ENCODE measurements at regions not wholly inside any gene's neighbourhood (a gene's known extent, or its start where the extent isn't known, plus 50 kb on each side); places are given as distances from the start of the nearest gene placed in this dataset.
"Not testable (repeated sequence)": the region's sequence is repeated elsewhere in the genome, so short reads cannot be mapped to it uniquely, and the experiment has no call there.

- H3K27ac ChIP-seq (ENCODE audit: low read depth, low read length), result no peak overlapping the region
- peaks cover 79% of the 10 kb centered on the region for H3K9me3 ChIP-seq (ENCODE audit: control insufficient read depth, insufficient read depth, low read length)
- H3K4me1 ChIP-seq (ENCODE audit: control insufficient read depth, insufficient read depth, low read length), result no peaks in the 10 kb centered on the region
- no peaks in the 10 kb centered on the region for H3K27me3 ChIP-seq (ENCODE audit: control insufficient read depth, insufficient read depth, low read length)
- no peak overlapping the region for H3K4me3 ChIP-seq (ENCODE audit: low read depth, low read length)
- no peaks in the 10 kb centered on the region for H3K36me3 ChIP-seq (ENCODE audit: control insufficient read depth, insufficient read depth, low read length)
- no peak overlapping the region for H3K9ac ChIP-seq (ENCODE audit: low read depth, low read length)
Observed at GRCh38 chr7:63096141-63096540, 902.5 kb upstream of the ZNF722 start.

- Histone ChIP-seq H3K36me3 (ENCODE audit: control insufficient read depth, insufficient read depth, low read length) (no peaks in the 10 kb centered on the region), H3K9me3 (ENCODE audit: control insufficient read depth, insufficient read depth, low read length) (peaks cover 86% of the 10 kb centered on the region), H3K4me3 (ENCODE audit: low read depth, low read length) (no peak overlapping the region), H3K27me3 (ENCODE audit: control insufficient read depth, insufficient read depth, low read length) (no peaks in the 10 kb centered on the region), H3K27ac (ENCODE audit: low read depth, low read length) (no peak overlapping the region), H3K4me1 (ENCODE audit: control insufficient read depth, insufficient read depth, low read length) (no peaks in the 10 kb centered on the region), H3K9ac (ENCODE audit: low read depth, low read length) (no peak overlapping the region)
Observed at GRCh38 chr7:63104666-63105065, 894.0 kb upstream of the ZNF722 start.

DNA sequence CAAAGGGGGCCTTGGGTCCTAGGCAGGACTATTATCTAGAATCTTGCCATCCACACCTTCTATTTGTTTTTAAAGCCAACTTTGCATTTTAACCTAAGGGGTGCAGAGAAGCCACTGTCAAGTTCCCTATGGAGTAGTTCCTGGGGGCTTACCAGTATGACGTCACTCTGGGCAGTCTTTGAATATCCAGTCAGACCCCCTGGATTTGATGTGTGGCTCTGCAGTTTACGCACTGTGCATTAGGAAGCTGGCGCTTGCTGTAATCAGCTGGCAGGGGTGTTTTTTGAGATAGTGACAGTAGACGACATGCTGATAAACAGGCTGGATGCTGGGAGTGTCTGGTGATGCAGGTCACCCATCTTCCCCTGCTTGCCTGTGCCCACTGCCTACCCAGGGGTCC lies 892.7 kb upstream of the ZNF722 start:
- Histone ChIP-seq H3K27ac (ENCODE audit: low read depth, low read length) (no peak overlapping the region), H3K4me1 (ENCODE audit: control insufficient read depth, insufficient read depth, low read length) (no peaks in the 10 kb centered on the region), H3K9me3 (ENCODE audit: control insufficient read depth, insufficient read depth, low read length) (peaks cover 81% of the 10 kb centered on the region), H3K27me3 (ENCODE audit: control insufficient read depth, insufficient read depth, low read length) (no peaks in the 10 kb centered on the region), H3K4me3 (ENCODE audit: low read depth, low read length) (no peak overlapping the region), H3K9ac (ENCODE audit: low read depth, low read length) (no peak overlapping the region), H3K36me3 (ENCODE audit: control insufficient read depth, insufficient read depth, low read length) (no peaks in the 10 kb centered on the region)

- H3K4me1 ChIP-seq (ENCODE audit: control insufficient read depth, insufficient read depth, low read length), result no peaks in the 10 kb centered on the region
- no peak overlapping the region for H3K9ac ChIP-seq (ENCODE audit: low read depth, low read length)
- no peaks in the 10 kb centered on the region for H3K36me3 ChIP-seq (ENCODE audit: control insufficient read depth, insufficient read depth, low read length)
- no peak overlapping the region for H3K27ac ChIP-seq (ENCODE audit: low read depth, low read length)
- H3K4me3 ChIP-seq (ENCODE audit: low read depth, low read length), result no peak overlapping the region
- H3K9me3 ChIP-seq (ENCODE audit: control insufficient read depth, insufficient read depth, low read length), result peaks cover 75% of the 10 kb centered on the region
- H3K27me3 ChIP-seq (ENCODE audit: control insufficient read depth, insufficient read depth, low read length), result no peaks in the 10 kb centered on the region
Observed at GRCh38 chr7:63106506-63107388, 891.9 kb upstream of the ZNF722 start.

GRCh38 chr7:63111511-63111910 lies 887.1 kb upstream of the ZNF722 start:
- not testable (repeated sequence) for H3K27me3 ChIP-seq (ENCODE audit: control insufficient read depth, insufficient read depth, low read length); H3K4me3 ChIP-seq (ENCODE audit: low read depth, low read length); H3K9ac ChIP-seq (ENCODE audit: low read depth, low read length); H3K27ac ChIP-seq (ENCODE audit: low read depth, low read length); H3K36me3 ChIP-seq (ENCODE audit: control insufficient read depth, insufficient read depth, low read length); H3K4me1 ChIP-seq (ENCODE audit: control insufficient read depth, insufficient read depth, low read length)
- H3K9me3 ChIP-seq (ENCODE audit: control insufficient read depth, insufficient read depth, low read length), result peaks cover 71% of the 10 kb centered on the region

DNA sequence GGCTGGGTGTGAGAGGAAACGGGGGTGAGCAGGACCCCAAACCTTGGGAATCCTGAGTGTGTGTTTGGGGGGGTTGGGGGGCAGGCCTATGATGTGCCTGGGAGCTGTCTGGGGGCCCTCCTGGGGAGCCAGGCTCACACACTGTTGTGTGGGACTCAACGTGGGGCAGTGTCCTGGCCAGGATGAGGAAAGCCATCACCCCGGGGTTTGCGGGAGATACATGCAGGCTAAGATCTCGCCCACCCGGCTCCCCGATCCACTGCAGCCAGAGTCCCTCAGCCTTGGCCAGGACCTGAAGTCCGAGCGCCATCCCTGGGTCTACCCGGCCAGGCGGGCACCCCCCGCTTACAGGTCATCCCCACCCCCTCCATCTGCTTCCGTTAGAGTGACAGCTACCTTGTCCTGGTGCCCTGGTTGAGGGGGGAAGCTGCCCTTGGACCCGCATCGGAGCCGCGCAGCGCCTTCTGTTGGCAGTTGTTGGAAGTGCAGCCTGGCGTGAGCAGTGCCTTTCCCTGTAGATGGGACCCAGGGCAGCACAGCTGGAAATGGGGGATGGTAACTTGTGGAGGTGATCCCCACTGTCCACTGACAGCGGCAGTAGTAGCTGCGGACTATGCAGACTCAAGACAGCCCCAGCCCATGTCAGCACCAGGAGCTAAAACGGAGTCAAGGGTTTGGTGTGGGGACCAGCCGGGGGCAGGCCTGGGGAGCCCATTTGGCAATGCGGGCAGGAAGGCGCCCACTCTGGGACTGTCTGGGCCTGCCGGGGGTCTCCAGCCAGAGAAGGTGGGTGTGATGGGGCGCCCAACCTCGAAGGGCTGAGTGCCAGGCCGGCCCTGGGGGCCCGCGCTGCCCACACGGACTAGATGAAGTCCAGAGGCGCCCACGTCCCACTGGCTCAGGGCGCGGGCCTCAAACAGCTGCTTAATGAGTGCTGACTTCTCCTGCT lies 885.6 kb upstream of the ZNF722 start:
- H3K27ac ChIP-seq (ENCODE audit: low read depth, low read length), result no peak overlapping the region
- no peak overlapping the region for H3K4me3 ChIP-seq (ENCODE audit: low read depth, low read length)
- H3K9me3 ChIP-seq (ENCODE audit: control insufficient read depth, insufficient read depth, low read length), result peaks cover 64% of the 10 kb centered on the region
- no peaks in the 10 kb centered on the region for H3K4me1 ChIP-seq (ENCODE audit: control insufficient read depth, insufficient read depth, low read length)
- H3K36me3 ChIP-seq (ENCODE audit: control insufficient read depth, insufficient read depth, low read length), result no peaks in the 10 kb centered on the region
- no peaks in the 10 kb centered on the region for H3K27me3 ChIP-seq (ENCODE audit: control insufficient read depth, insufficient read depth, low read length)
- no peak overlapping the region for H3K9ac ChIP-seq (ENCODE audit: low read depth, low read length)

- no peak overlapping the region for H3K27ac ChIP-seq (ENCODE audit: low read depth, low read length)
- H3K9ac ChIP-seq (ENCODE audit: low read depth, low read length), result no peak overlapping the region
- no peaks in the 10 kb centered on the region for H3K27me3 ChIP-seq (ENCODE audit: control insufficient read depth, insufficient read depth, low read length)
- no peak overlapping the region for H3K4me3 ChIP-seq (ENCODE audit: low read depth, low read length)
- peaks cover 67% of the 10 kb centered on the region for H3K9me3 ChIP-seq (ENCODE audit: control insufficient read depth, insufficient read depth, low read length)
- no peaks in the 10 kb centered on the region for H3K36me3 ChIP-seq (ENCODE audit: control insufficient read depth, insufficient read depth, low read length)
- no peaks in the 10 kb centered on the region for H3K4me1 ChIP-seq (ENCODE audit: control insufficient read depth, insufficient read depth, low read length)
Observed at GRCh38 chr7:63113713-63114285, 884.9 kb upstream of the ZNF722 start.

GRCh38 chr7:63114371-63114985 lies 884.2 kb upstream of the ZNF722 start:
- H3K4me3 ChIP-seq (ENCODE audit: low read depth, low read length), result no peak overlapping the region
- H3K36me3 ChIP-seq (ENCODE audit: control insufficient read depth, insufficient read depth, low read length), result no peaks in the 10 kb centered on the region
- H3K9ac ChIP-seq (ENCODE audit: low read depth, low read length), result no peak overlapping the region
- H3K27me3 ChIP-seq (ENCODE audit: control insufficient read depth, insufficient read depth, low read length), result no peaks in the 10 kb centered on the region
- peaks cover 74% of the 10 kb centered on the region for H3K9me3 ChIP-seq (ENCODE audit: control insufficient read depth, insufficient read depth, low read length)
- no peaks in the 10 kb centered on the region for H3K4me1 ChIP-seq (ENCODE audit: control insufficient read depth, insufficient read depth, low read length)
- no peak overlapping the region for H3K27ac ChIP-seq (ENCODE audit: low read depth, low read length)
